Epithelial cell of proximal tubule (primary cell): ENCODE measurements at regions not wholly inside any gene's neighbourhood (a gene's known extent, or its start where the extent isn't known, plus 50 kb on each side); places are given as distances from the start of the nearest gene placed in this dataset.

Experiments
- DNase-seq: peaks from one replicate; pipeline ENCODE4 v3.0.0-alpha.2; 2011; ENCODE audit warnings: low read depth
- H3K4me3 ChIP-seq: 2 replicates; pipeline ENCODE4 v1.5.1; 2011; ENCODE audit warnings: low read depth, mild to moderate bottlenecking, low read length
- CTCF ChIP-seq: conservative IDR thresholded peaks from 2 replicates; pipeline ENCODE4 v1.5.1; 2012; ENCODE audit warnings: low read depth, mild to moderate bottlenecking, low read length

- H3K4me3 ChIP-seq, result no peak overlapping the region
- DNase-seq, result no peak
- no peak for TF ChIP-seq CTCF
Measured at GRCh38 chr1:60974524-60975372, 107.6 kb upstream of the NFIA start.

- no peak for TF ChIP-seq CTCF
- H3K4me3 ChIP-seq, result no peak overlapping the region
- DNase-seq, result no peak
Measured at GRCh38 chr1:60973668-60974067, 108.7 kb upstream of the NFIA start.

GRCh38 chr1:60972841-60973364 lies 109.5 kb upstream of the NFIA start:
- H3K4me3 ChIP-seq, result no peak overlapping the region
- no peak for TF ChIP-seq CTCF
- peak; percentile 36 for DNase-seq

GRCh38 chr1:60971330-60971729 lies 111.0 kb upstream of the NFIA start:
- H3K4me3 ChIP-seq, result no peak overlapping the region
- no peak for DNase-seq
- TF ChIP-seq CTCF, result no peak

GRCh38 chr1:60969971-60970509 lies 112.3 kb upstream of the NFIA start:
- no peak for DNase-seq
- no peak overlapping the region for H3K4me3 ChIP-seq
- TF ChIP-seq CTCF, result peak; percentile 49

- no peak for DNase-seq
- TF ChIP-seq CTCF, result no peak
Measured at GRCh38 chr1:60965280-60965854, 117.0 kb upstream of the NFIA start.

More at GRCh38 chr1:60965280-60965854, 117.0 kb upstream of the NFIA start:
- no peak overlapping the region for H3K4me3 ChIP-seq
